Stimulated activated CD4-positive, alpha-beta T cell treated with anti-CD3 and anti-CD28 coated beads, Interleukin-12 subunit alpha, Interleukin-12 subunit beta, amount 100 ng/mL, for 4 hours (primary cell): ENCODE measurements at regions not wholly inside any gene's neighbourhood (a gene's known extent, or its start where the extent isn't known, plus 50 kb on each side); places are given as distances from the start of the nearest gene placed in this dataset.

ENCODE experiments used
- DNase-seq: peaks from one replicate; pipeline ENCODE4 v3.0.0-alpha.2; 2020

GRCh38 chr7:22622116-22622785, 104.7 kb upstream of the IL6 start:
- no peak for DNase-seq

- no peak for DNase-seq
Measured at GRCh38 chr7:22618528-22618927, 108.5 kb upstream of the IL6 start.

GRCh38 chr7:22617166-22617565, 109.8 kb upstream of the IL6 start:
- DNase-seq, result no peak

GRCh38 chr7:22613496-22613895, 113.5 kb upstream of the IL6 start:
- DNase-seq, result no peak

GRCh38 chr7:22612776-22613175, 112.8 kb upstream of the STEAP1B start:
- no peak for DNase-seq

GRCh38 chr7:22611758-22612079, 111.7 kb upstream of the STEAP1B start:
- DNase-seq, result no peak

GRCh38 chr7:22610951-22611757, 111.2 kb upstream of the STEAP1B start:
- DNase-seq, result no peak

- DNase-seq, result no peak
Measured at GRCh38 chr7:22610263-22610662, 110.3 kb upstream of the STEAP1B start.

GRCh38 chr7:22607180-22607579, 107.2 kb upstream of the STEAP1B start:
- DNase-seq, result no peak

- DNase-seq, result no peak
Measured at GRCh38 chr7:22604246-22604645, 104.3 kb upstream of the STEAP1B start.

GRCh38 chr7:22601812-22602565, 102.0 kb upstream of the STEAP1B start:
- DNase-seq, result no peak

GRCh38 chr7:22601408-22601807, 101.4 kb upstream of the STEAP1B start:
- DNase-seq, result no peak

GRCh38 chr7:22601003-22601402, 101.0 kb upstream of the STEAP1B start:
- no peak for DNase-seq

GRCh38 chr7:22598318-22598920, 98.4 kb upstream of the STEAP1B start:
- no peak for DNase-seq

- no peak for DNase-seq
Measured at GRCh38 chr7:22597844-22598243, 97.9 kb upstream of the STEAP1B start.

GRCh38 chr7:22596763-22597400, 96.9 kb upstream of the STEAP1B start:
- DNase-seq, result no peak

GRCh38 chr7:22594020-22594419, 94.0 kb upstream of the STEAP1B start:
- no peak for DNase-seq

GRCh38 chr7:22591271-22591670, 91.3 kb upstream of the STEAP1B start:
- DNase-seq, result no peak

GRCh38 chr7:22589641-22590201, 89.7 kb upstream of the STEAP1B start:
- no peak for DNase-seq

- no peak for DNase-seq
Measured at GRCh38 chr7:22588351-22588750, 88.4 kb upstream of the STEAP1B start.

GRCh38 chr7:22587322-22587721, 87.3 kb upstream of the STEAP1B start:
- no peak for DNase-seq

- DNase-seq, result no peak
Measured at GRCh38 chr7:22586786-22587140, 86.8 kb upstream of the STEAP1B start.
